Tibial nerve (tissue), 3 donors: ENCODE measurements at regions not wholly inside any gene's neighbourhood (a gene's known extent, or its start where the extent isn't known, plus 50 kb on each side); places are given as distances from the start of the nearest gene placed in this dataset.

Experiments
- POLR2A ChIP-seq, 2 donors: fragments of 450-650 bp; IDR thresholded peaks; one replicate each; pipeline ENCODE4 v1.6.1; 2017; ENCODE audit warnings: antibody characterized with exemption in 2 of 2, mild to moderate bottlenecking in 2 of 2, moderate library complexity in 2 of 2
- TF ChIP-seq, protein P1 (sequence below), 5 experiments: fragments of 200-600 bp in 3 of 5; fragments of 450-650 bp in 2 of 5; sonication (generic) in 3 of 5; IDR thresholded peaks; one replicate each; pipeline ENCODE4 v1.5.1; 2016 to 2019; ENCODE audit warnings: antibody characterized with exemption in 5 of 5, mild to moderate bottlenecking in 3 of 5, moderate library complexity in 2 of 5

DNA sequence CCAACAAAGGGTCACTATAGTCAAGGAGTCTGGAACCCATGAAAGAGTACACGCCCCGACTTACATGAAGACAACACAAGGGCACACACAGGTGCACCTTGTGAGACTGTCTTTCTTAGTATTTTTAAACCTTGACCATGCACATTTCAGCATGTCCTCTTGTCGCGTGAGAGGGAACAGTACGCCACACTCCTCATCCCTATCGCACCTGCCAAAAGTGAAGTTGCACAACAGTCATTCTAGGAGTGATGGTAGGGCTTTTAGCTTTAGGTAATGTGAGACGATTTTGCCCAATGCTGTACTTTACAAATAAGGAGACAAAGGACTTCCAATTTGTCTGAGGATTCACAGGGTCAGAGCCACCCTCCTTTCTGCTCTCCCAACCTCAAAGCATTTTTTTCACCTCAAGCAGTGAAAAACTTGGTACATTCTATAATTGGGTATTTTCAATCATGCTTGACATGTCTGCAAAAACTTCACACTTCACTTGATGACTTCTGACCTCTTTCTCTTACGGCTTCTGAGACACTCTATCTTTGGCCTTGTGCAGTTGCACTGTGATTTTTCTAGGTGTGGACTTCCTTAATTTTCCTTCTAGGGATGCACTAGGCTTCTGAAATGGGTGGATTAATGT is 173.9 kb upstream of the GRB10 start:
- TF ChIP-seq, protein P1, sequence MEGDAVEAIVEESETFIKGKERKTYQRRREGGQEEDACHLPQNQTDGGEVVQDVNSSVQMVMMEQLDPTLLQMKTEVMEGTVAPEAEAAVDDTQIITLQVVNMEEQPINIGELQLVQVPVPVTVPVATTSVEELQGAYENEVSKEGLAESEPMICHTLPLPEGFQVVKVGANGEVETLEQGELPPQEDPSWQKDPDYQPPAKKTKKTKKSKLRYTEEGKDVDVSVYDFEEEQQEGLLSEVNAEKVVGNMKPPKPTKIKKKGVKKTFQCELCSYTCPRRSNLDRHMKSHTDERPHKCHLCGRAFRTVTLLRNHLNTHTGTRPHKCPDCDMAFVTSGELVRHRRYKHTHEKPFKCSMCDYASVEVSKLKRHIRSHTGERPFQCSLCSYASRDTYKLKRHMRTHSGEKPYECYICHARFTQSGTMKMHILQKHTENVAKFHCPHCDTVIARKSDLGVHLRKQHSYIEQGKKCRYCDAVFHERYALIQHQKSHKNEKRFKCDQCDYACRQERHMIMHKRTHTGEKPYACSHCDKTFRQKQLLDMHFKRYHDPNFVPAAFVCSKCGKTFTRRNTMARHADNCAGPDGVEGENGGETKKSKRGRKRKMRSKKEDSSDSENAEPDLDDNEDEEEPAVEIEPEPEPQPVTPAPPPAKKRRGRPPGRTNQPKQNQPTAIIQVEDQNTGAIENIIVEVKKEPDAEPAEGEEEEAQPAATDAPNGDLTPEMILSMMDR (IDR thresholded peaks at IDR 0.05), result no peak
- TF ChIP-seq POLR2A (IDR thresholded peaks at IDR 0.05), result no peak
